Tibial nerve (tissue), 4 donors: ENCODE measurements at regions not wholly inside any gene's neighbourhood (a gene's known extent, or its start where the extent isn't known, plus 50 kb on each side); places are given as distances from the start of the nearest gene placed in this dataset.

ENCODE experiments used
- DNase-seq, 2 donors: peaks; one replicate each; pipeline ENCODE4 v3.0.0-alpha.2; 2019; ENCODE audit warnings: low spot score in 2 of 2
- H3K27ac ChIP-seq, 4 donors: fragments of 200-600 bp; sonication (generic) in 3 of 4; one replicate each; pipeline ENCODE4 v1.5.1; 2017 to 2019; ENCODE audit warnings: mild to moderate bottlenecking in 1 of 4
- H3K27me3 ChIP-seq, 2 donors: fragments of 200-600 bp; sonication (generic) in 1 of 2; one replicate each; pipeline versions ENCODE4 v1.5.1 to v1.6.0; 2017 to 2019
- H3K36me3 ChIP-seq, 3 donors: fragments of 200-600 bp; sonication (generic); one replicate each; pipeline ENCODE4 v1.5.1; 2018 to 2019
- H3K4me1 ChIP-seq, 4 donors: fragments of 200-600 bp; sonication (generic) in 3 of 4; one replicate each; pipeline ENCODE4 v1.5.1; 2017 to 2019
- H3K4me3 ChIP-seq, 4 donors: fragments of 200-600 bp; sonication (generic) in 3 of 4; one replicate each; pipeline ENCODE4 v1.5.1; 2017 to 2019; ENCODE audit warnings: mild to moderate bottlenecking in 1 of 4, moderate library complexity in 1 of 4
- H3K9me3 ChIP-seq, 4 donors: fragments of 200-600 bp; sonication (generic) in 3 of 4; one replicate each; pipeline ENCODE4 v1.5.1; 2017 to 2019
- CTCF ChIP-seq, 5 experiments: fragments of 200-600 bp in 3 of 5; fragments of 450-650 bp in 2 of 5; sonication (generic) in 3 of 5; IDR thresholded peaks; one replicate each; pipeline ENCODE4 v1.5.1; 2016 to 2019; ENCODE audit warnings: antibody characterized with exemption in 5 of 5, mild to moderate bottlenecking in 3 of 5, moderate library complexity in 2 of 5
- EP300 ChIP-seq, 2 donors: sonication (generic); formaldehyde crosslinking; IDR thresholded peaks; one replicate each; pipeline ENCODE4 v1.6.1; 2017; ENCODE audit warnings: antibody characterized with exemption in 2 of 2, mild to moderate bottlenecking in 1 of 2
- POLR2A ChIP-seq, 2 donors: fragments of 450-650 bp; IDR thresholded peaks; one replicate each; pipeline ENCODE4 v1.6.1; 2017; ENCODE audit warnings: antibody characterized with exemption in 2 of 2, mild to moderate bottlenecking in 2 of 2, moderate library complexity in 2 of 2
- WGBS, 2 donors: methylation state at CpG; one replicate each; pipeline ENCODE4 v1.1.5; 2018; 5-methylcytosine and 5-hydroxymethylcytosine counted together

GRCh38 chr1:103958699-103959098, 209.0 kb downstream of the AMY1C start:
- no peak for DNase-seq
- no peak for TF ChIP-seq POLR2A (IDR thresholded peaks at IDR 0.05)
- no peak for TF ChIP-seq EP300 (IDR thresholded peaks at IDR 0.05)
- no peak for TF ChIP-seq CTCF (IDR thresholded peaks at IDR 0.05)
- WGBS, 2 donors, result 78 to 82% methylated on average over 1 of the region's 1 CpG
- H3K4me3 ChIP-seq, result no peak overlapping the region
- no peaks in the 10 kb centered on the region for H3K4me1 ChIP-seq
- no peaks in the 10 kb centered on the region for H3K27me3 ChIP-seq
- H3K9me3 ChIP-seq, result peaks cover 0 to 14% (median 0%) of the 10 kb centered on the region in 4 donors
- no peaks in the 10 kb centered on the region for H3K36me3 ChIP-seq
- no peak overlapping the region for H3K27ac ChIP-seq

- no peak overlapping the region for H3K27ac ChIP-seq
- TF ChIP-seq POLR2A (IDR thresholded peaks at IDR 0.05) (no peak), EP300 (IDR thresholded peaks at IDR 0.05) (no peak), CTCF (IDR thresholded peaks at IDR 0.05) (no peak)
- H3K4me1 ChIP-seq, result no peaks in the 10 kb centered on the region
- peaks cover 0 to 14% (median 0%) of the 10 kb centered on the region in 4 donors for H3K9me3 ChIP-seq
- DNase-seq, result no peak
- H3K4me3 ChIP-seq, result no peak overlapping the region
- 62 to 79% methylated on average over 3 to 4 of the region's 4 CpGs for WGBS, 2 donors
- H3K36me3 ChIP-seq, result no peaks in the 10 kb centered on the region
- H3K27me3 ChIP-seq, result no peaks in the 10 kb centered on the region
Measured at GRCh38 chr1:103959565-103959964, 209.9 kb downstream of the AMY1C start.

- TF ChIP-seq EP300 (IDR thresholded peaks at IDR 0.05), result no peak
- no peak for TF ChIP-seq POLR2A (IDR thresholded peaks at IDR 0.05)
- TF ChIP-seq CTCF (IDR thresholded peaks at IDR 0.05), result no peak
- Histone ChIP-seq H3K36me3 (no peaks in the 10 kb centered on the region), H3K9me3 (peaks cover 0 to 14% (median 0%) of the 10 kb centered on the region in 4 donors), H3K27ac (no peak overlapping the region), H3K27me3 (no peaks in the 10 kb centered on the region), H3K4me1 (no peaks in the 10 kb centered on the region), H3K4me3 (no peak overlapping the region)
- WGBS, 2 donors, result 79 to 87% methylated on average over 3 of the region's 3 CpGs
- DNase-seq, result no peak
Measured at GRCh38 chr1:103960045-103960444, 210.3 kb downstream of the AMY1C start.

- Histone ChIP-seq H3K27me3 (no peaks in the 10 kb centered on the region), H3K9me3 (peaks cover 0 to 14% (median 0%) of the 10 kb centered on the region in 4 donors), H3K27ac (no peak overlapping the region), H3K36me3 (no peaks in the 10 kb centered on the region), H3K4me3 (no peak overlapping the region), H3K4me1 (no peaks in the 10 kb centered on the region)
- no peak for TF ChIP-seq POLR2A (IDR thresholded peaks at IDR 0.05)
- TF ChIP-seq EP300 (IDR thresholded peaks at IDR 0.05), result no peak
- no peak for TF ChIP-seq CTCF (IDR thresholded peaks at IDR 0.05)
- DNase-seq, result no peak
- WGBS, 2 donors, result 75 to 77% methylated on average over 6 of the region's 6 CpGs
Measured at GRCh38 chr1:103960710-103961109, 211.0 kb downstream of the AMY1C start.

- Histone ChIP-seq H3K9me3 (no peaks in the 10 kb centered on the region), H3K4me1 (no peaks in the 10 kb centered on the region), H3K27ac (no peak overlapping the region), H3K36me3 (no peaks in the 10 kb centered on the region), H3K4me3 (no peak overlapping the region), H3K27me3 (no peaks in the 10 kb centered on the region)
- no peak for DNase-seq
- no peak for TF ChIP-seq CTCF (IDR thresholded peaks at IDR 0.05)
- TF ChIP-seq EP300 (IDR thresholded peaks at IDR 0.05), result no peak
- TF ChIP-seq POLR2A (IDR thresholded peaks at IDR 0.05), result no peak
- 86 to 93% methylated on average over 3 of the region's 3 CpGs for WGBS, 2 donors
Measured at GRCh38 chr1:103986792-103987191, 237.1 kb downstream of the AMY1C start.
